Amygdala (tissue), 56 donors: ENCODE measurements at regions not wholly inside any gene's neighbourhood (a gene's known extent, or its start where the extent isn't known, plus 50 kb on each side); places are given as distances from the start of the nearest gene placed in this dataset.

Experiments used
- DNase-seq, 56 donors: peaks; one replicate each; lab custom pipeline; 2025; lab: John Stamatoyannopoulos, UW

DNA sequence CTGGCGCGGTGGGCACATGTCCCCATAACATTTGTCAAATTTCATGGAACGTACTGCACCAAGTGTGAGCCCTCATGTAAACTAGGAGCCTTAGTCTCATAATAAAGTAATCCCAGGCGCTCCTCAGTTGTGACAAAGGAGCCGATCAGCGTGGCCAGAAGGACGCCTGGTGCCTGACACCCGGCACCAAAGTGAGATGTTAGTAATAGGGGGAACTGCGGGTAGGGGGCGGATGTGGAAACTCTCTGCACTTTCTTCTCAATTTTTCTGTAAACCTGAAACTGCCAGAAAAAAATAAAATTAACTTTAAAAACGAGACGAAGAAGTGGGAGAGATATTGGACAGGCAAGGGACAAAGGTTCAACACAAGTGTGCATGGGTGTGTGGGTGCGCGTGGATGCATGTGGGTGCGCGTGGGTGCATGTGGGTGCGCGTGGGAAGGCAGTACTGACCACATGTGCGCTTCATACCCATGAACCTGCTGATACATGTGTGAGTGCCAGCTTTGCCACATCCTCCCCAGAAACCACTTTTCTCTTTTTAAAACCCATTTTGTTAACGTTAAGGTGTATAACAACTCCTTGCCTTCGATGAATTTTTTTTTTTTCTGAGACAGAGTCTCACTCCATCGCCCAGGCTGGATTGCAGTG, 55.4 kb upstream of the LINC01488 start:
- no peak for DNase-seq

DNA sequence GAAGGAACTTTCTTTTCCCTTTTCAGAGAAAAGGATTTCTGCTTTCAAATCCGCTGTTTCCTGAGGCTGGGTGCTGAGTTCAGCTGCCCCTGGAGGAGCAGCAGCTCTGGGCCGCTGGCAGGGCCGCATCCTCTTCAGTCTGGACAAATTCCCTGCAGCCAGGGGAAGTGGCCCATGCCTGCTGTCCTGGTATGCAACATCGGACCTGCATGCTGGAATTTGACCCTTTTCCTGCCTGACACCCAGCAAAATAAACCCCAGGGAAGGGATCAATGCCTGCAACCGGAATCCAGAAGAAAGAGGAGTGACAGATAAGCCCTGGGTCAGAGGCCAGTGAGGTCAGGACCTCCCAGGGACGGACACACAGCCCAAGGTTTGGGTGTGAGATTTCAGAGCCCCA, 54.1 kb upstream of the LINC01488 start:
- DNase-seq, result peak in 4 of 56 donors; percentile 10 to 37 (median 26)

DNA sequence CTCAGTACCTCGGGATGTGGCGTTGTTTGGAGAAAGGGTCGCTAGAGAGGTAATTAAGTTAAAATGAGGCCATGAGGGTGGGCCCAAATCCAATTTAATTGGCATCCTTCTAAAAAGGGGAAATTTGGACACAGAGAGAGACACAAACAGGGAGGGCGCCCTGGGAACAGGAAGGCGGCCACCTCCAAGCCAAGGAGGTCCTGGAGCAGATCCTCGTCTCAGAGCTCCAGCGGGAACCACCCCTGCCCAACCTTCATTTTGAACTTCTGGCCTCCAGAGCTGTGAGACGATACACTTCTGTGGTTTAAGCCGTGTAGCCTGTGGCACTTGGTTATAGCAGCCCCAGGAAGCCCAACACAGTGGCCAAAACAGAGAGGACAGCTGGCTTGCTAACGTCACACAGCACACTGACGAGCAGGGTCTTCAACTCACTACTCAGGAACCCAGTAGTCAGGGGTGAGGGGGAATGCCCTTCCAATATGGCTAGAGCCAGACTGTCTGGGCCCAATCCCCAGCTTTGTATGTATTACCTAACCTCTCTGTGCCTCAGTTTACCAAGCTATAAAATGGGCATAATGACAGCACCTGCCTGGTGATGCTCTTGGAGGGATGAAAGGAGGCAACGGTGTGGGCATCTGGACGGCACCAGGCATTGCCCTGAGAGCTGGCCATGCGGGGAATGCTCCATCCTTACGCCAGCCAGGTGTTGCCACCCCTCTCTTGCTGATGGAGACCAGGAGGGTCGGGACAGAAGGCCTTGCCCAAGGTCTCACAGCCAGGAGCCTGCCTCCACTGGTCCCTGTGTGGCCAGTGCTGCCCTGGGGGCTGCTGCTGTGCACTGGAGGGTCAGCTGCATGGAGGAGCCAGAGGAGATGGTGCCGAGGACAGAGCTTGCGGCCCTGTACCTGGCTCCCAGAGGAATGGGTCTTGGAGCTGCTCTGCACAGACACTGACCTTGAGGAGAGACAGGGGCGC, 53.3 kb upstream of the LINC01488 start:
- no peak for DNase-seq

DNA sequence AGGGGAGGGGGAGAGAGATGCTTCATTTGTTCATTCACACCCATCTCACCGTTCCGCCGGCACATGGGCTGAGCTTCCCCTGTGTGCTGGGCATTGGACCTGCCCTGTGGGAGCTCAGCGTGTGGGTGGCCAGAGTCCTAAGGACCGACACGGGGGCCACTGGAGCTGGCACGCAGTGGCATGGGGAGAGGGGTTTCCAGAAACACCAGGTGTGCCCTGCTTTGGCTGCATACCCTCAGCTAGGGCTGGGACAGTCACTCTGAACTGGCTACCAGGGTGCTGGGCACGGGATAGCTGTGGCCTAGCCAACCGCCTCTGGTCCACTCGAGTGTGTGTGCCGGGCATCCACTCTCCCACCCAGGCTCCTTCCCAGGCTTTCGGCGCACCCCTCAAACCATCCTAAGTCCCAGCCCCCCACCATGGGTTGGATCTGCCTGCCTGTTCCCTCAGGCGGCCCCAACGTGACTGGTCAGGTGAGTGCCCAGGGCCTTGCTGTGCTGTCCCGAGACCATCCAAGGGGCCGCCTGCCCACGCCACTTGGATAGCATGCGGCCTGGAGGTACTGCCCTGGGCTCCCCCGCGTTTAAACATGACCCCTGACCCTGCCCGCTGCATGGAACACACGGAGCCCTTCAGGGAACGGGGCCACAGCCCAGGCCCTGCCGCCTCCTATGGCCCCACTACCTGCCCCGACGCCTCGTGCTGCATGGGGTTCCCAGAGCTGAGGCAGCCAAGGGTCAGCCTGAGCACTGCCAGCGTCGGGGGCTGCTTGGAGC, 51.6 kb upstream of the LINC01488 start:
- DNase-seq, result no peak

DNA sequence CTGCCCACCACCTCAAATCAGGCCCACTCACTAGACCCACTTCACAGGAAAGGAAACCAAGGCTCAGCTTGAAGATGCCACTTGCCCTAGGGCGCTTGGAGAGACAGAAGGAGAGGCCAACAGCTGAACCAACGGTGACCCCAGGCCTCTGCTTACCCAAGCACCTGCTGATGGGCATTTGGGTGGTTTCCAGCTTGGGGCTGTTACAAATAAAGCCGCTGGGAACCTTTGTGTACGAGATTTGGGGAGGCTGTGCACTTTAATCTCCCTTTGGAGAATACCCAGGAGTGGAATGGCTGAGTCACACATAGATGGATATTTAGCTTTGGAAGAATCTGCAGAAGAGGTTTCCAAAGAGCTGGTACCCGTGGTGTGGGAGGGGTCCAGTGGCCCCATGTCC, 50.9 kb upstream of the LINC01488 start:
- DNase-seq, result no peak

DNA sequence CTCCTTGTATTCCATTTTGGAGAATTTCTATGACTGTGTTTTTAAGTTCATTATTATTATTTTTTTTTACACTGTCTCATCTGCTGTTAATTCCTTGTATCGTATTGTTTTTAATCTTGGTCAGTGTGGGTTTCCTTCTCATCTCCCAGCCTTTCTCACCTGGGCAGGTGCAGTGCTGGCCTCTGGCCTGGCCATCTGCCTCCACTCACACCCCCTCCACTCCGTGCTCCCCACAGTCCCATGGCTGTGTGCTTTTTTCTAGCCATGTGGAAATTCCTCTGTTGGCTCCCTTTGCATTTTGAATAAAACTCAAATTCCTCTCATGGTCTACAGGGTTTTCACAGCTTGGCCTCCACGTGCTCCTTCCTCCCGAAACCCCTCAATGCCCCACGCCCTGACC, 50.3 kb upstream of the LINC01488 start:
- no peak for DNase-seq
